Vagina (tissue), 2 donors: ENCODE measurements at regions not wholly inside any gene's neighbourhood (a gene's known extent, or its start where the extent isn't known, plus 50 kb on each side); places are given as distances from the start of the nearest gene placed in this dataset.

Source experiments
- DNase-seq, 2 donors: peaks; one replicate each; pipeline ENCODE4 v3.0.0-alpha.2; 2017; ENCODE audit errors: extremely low spot score in 2 of 2
- H3K27ac ChIP-seq: fragments of 200-600 bp; sonication (generic); one replicate; pipeline ENCODE4 v1.5.1; 2019
- H3K27me3 ChIP-seq: fragments of 200-600 bp; sonication (generic); one replicate; pipeline ENCODE4 v1.5.1; 2019
- H3K36me3 ChIP-seq, 2 donors: fragments of 200-600 bp; sonication (generic); one replicate each; pipeline ENCODE4 v1.5.1; 2017 to 2019
- H3K4me1 ChIP-seq: fragments of 200-600 bp; sonication (generic); one replicate; pipeline ENCODE4 v1.5.1; 2019
- H3K4me3 ChIP-seq, 2 donors: fragments of 200-600 bp; sonication (generic); 1 replicate in 1 of 2; 2 replicates in 1 of 2; pipeline ENCODE4 v1.5.1; 2016 to 2019
- H3K9me3 ChIP-seq: fragments of 200-600 bp; sonication (generic); one replicate; pipeline ENCODE4 v1.5.1; 2019
- POLR2A ChIP-seq, 2 donors: fragments of 450-650 bp; IDR thresholded peaks; one replicate each; pipeline ENCODE4 v1.6.1; 2017; ENCODE audit warnings: antibody characterized with exemption in 2 of 2, mild to moderate bottlenecking in 2 of 2, moderate library complexity in 2 of 2
- POLR2AphosphoS5 ChIP-seq, 2 donors: sonication (generic); formaldehyde crosslinking; IDR thresholded peaks; one replicate each; pipeline ENCODE4 v1.9.0; 2017; ENCODE audit warnings: antibody characterized with exemption in 2 of 2, mild to moderate bottlenecking in 2 of 2, low read depth in 1 of 2; ENCODE audit not compliant: insufficient read depth in 1 of 2
- intact Hi-C: fragments of 100-400 bp; cut with DNase I; formaldehyde crosslinking; loops from one replicate; pipeline ENCODE4 v1.15.1; 2023
- TF ChIP-seq, protein P1 (sequence below), 3 experiments: fragments of 450-650 bp in 2 of 3; fragments of 200-600 bp in 1 of 3; sonication (generic) in 1 of 3; IDR thresholded peaks; one replicate each; pipeline ENCODE4 v1.5.1; 2017 to 2019; ENCODE audit warnings: antibody characterized with exemption in 3 of 3, mild to moderate bottlenecking in 2 of 3, moderate library complexity in 2 of 3

DNA sequence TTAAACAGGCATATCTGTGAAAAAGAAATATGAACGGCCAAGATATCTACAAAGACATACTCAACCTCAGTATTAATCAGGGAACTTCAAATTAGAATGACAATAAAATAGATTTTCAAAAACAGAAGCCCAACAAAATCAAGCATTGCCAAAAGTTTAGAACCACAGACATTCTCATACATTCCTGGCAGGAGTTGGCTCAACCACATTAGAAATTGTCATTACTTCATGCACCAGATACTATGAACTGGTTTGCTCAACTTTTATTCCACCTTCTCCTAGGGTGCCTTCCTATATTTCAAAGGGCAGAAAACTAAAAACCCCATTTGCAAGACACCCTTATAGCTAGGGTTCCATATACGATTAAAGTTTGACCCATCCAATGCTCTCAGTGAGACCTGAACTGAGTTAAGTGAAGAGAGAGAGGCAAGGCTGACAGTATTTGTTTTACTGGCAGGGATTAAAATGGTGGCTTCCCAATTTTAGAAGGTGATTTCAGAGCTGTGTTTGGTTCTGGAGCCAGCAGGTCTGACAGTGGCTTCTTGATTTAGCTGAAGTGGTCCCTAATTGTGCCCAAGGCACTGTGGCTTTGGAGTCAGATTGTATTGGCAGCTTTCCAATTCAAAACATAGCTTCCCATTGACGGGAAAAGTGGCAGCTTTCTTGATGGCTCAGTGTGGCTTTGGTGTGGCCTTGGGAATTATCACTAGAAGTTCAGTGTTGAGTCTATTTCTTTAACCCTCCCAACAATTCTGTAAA lies 77.1 kb upstream of the CDYL start:
- H3K4me3 ChIP-seq, result no peak overlapping the region
- DNase-seq, result no peak
- intact Hi-C loops, result no loop called here
- H3K4me1 ChIP-seq, result no peaks in the 10 kb centered on the region
- H3K9me3 ChIP-seq, result no peaks in the 10 kb centered on the region
- no peaks in the 10 kb centered on the region for H3K36me3 ChIP-seq
- no peaks in the 10 kb centered on the region for H3K27me3 ChIP-seq
- TF ChIP-seq POLR2AphosphoS5 (IDR thresholded peaks at IDR 0.05; ENCODE audit: insufficient read depth in 1 of 2, low read depth in 1 of 2), result no peak
- TF ChIP-seq, protein P1, sequence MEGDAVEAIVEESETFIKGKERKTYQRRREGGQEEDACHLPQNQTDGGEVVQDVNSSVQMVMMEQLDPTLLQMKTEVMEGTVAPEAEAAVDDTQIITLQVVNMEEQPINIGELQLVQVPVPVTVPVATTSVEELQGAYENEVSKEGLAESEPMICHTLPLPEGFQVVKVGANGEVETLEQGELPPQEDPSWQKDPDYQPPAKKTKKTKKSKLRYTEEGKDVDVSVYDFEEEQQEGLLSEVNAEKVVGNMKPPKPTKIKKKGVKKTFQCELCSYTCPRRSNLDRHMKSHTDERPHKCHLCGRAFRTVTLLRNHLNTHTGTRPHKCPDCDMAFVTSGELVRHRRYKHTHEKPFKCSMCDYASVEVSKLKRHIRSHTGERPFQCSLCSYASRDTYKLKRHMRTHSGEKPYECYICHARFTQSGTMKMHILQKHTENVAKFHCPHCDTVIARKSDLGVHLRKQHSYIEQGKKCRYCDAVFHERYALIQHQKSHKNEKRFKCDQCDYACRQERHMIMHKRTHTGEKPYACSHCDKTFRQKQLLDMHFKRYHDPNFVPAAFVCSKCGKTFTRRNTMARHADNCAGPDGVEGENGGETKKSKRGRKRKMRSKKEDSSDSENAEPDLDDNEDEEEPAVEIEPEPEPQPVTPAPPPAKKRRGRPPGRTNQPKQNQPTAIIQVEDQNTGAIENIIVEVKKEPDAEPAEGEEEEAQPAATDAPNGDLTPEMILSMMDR (IDR thresholded peaks at IDR 0.05), result no peak
- no peak for TF ChIP-seq POLR2A (IDR thresholded peaks at IDR 0.05)
- H3K27ac ChIP-seq, result no peak overlapping the region

DNA sequence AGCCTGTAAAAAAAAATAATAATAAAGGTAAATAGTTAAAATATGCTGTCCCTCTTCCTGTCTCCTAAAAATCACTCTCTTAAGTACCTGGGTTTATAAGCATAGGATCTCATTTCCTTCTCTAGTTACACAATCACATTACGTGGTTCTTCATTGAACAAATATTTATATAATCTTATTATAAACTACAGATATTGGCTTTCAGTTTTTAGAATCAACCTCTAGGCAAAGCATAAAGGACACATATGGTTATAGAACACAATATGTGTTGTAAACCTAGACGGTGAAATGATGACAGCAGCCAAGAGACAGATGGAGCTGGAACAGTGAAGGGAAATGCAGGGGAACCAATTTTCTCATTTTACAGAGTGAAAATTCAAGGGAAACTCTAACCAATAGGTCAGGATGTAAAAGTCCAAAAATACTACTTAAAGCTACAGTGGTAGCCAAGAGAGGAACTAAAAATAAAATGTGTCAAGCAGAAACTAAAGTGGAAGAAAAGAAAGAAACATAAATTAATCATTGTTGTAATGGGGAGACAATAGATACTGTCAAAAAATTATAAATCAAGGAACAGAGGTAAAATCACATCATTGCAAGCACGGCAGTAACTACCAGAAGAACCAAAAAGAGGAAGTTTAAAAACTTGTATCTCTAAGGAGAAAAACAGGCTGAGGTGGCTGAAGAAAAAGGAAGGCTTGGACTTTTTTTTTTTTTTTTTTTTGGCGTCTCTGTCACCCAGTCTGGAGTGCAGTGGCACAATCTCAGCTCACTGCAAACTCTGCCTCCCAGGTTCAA lies 82.8 kb upstream of the CDYL start:
- intact Hi-C loops, result no loop called here
- H3K27me3 ChIP-seq, result no peaks in the 10 kb centered on the region
- DNase-seq, result no peak
- no peaks in the 10 kb centered on the region for H3K9me3 ChIP-seq
- no peaks in the 10 kb centered on the region for H3K36me3 ChIP-seq
- no peaks in the 10 kb centered on the region for H3K4me1 ChIP-seq
- TF ChIP-seq, protein P1 (IDR thresholded peaks at IDR 0.05), result no peak
- TF ChIP-seq POLR2A (IDR thresholded peaks at IDR 0.05) (no peak), POLR2AphosphoS5 (IDR thresholded peaks at IDR 0.05; ENCODE audit: insufficient read depth in 1 of 2, low read depth in 1 of 2) (no peak)
- no peak overlapping the region for H3K27ac ChIP-seq
- H3K4me3 ChIP-seq, result no peak overlapping the region

DNA sequence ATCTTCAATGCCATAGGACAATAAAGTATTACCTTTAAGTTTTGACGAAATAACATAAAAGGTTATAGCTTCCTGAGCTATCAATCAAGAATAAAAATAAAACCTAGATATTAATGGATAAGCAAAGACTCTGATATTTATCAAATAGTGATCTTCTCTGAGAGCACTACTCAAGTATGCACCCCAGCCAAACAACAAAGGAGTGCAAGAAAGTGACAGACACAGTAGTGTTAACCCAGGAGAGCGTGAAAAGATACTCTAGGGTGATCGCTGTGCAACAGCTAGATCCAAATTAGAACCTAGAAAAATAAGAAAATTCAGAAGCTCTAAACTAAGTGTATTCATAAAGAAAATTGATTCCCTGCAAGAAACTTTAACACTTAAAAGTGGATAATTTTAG lies 83.5 kb upstream of the CDYL start:
- TF ChIP-seq POLR2AphosphoS5 (IDR thresholded peaks at IDR 0.05; ENCODE audit: insufficient read depth in 1 of 2, low read depth in 1 of 2) (no peak), POLR2A (IDR thresholded peaks at IDR 0.05) (no peak)
- TF ChIP-seq, protein P1 (IDR thresholded peaks at IDR 0.05), result no peak
- Histone ChIP-seq H3K9me3 (no peaks in the 10 kb centered on the region), H3K36me3 (no peaks in the 10 kb centered on the region), H3K4me3 (no peak overlapping the region), H3K4me1 (no peaks in the 10 kb centered on the region), H3K27ac (no peak overlapping the region), H3K27me3 (no peaks in the 10 kb centered on the region)
- no peak for DNase-seq
- intact Hi-C loops, result no loop called here

DNA sequence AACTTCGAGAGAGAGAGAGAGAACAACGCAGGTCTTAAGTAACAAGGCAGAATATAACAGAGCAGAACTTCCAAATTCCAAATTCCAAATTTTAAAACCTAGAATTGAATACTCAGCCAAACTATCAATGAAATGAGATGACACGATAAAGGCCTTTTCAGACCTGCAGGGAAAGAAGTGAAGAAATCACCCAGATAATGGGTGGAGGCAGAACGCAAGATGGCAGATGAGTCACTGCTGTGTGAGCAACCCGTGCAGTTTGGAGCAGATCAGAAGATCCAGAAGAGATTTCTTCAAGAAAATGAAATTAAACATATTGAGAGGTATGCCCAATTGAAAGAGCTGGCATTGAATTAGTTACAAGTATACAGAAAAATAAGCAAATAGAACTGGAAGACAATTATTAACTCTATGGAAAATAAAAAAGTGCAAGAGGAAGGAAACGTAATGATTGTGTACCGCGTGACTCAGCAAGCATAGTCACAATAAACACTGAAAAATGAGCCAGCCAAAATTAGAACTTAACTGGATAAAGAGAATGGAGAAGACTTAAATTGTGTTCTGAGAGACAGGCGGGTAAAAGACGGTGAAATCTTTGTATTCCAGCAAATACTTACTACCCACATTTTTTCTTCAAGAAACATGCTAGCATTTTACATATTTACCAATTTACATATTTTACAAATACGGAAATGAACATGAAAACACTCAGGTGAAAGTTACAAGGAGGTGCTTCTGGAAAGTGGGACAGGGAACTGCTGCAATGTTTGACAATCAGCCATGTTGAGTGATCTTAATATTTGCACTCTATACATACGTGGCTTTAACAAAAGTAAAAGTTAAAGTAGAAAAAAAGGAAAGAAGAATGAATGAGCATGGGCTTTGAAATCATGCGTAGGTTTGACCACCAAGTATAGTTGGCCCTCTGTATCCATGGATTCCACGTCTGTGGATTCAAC lies 87.9 kb upstream of the CDYL start:
- Histone ChIP-seq H3K27me3 (no peaks in the 10 kb centered on the region), H3K36me3 (no peaks in the 10 kb centered on the region), H3K4me1 (no peaks in the 10 kb centered on the region), H3K9me3 (no peaks in the 10 kb centered on the region), H3K4me3 (no peak overlapping the region), H3K27ac (peak overlapping the region; percentile 76)
- intact Hi-C loops, result no loop called here
- DNase-seq, result no peak
- TF ChIP-seq POLR2A (IDR thresholded peaks at IDR 0.05), result no peak
- peak in 1 of 2 donors; percentile 88 for TF ChIP-seq POLR2AphosphoS5 (IDR thresholded peaks at IDR 0.05; ENCODE audit: insufficient read depth in 1 of 2, low read depth in 1 of 2)
- TF ChIP-seq, protein P1 (IDR thresholded peaks at IDR 0.05), result no peak
